H9 (cell line): ENCODE measurements at regions not wholly inside any gene's neighbourhood (a gene's known extent, or its start where the extent isn't known, plus 50 kb on each side); places are given as distances from the start of the nearest gene placed in this dataset.

ENCODE experiments used
- DNase-seq: peaks from one replicate; pipeline ENCODE4 v3.0.0-alpha.2; 2017
- H2AFZ ChIP-seq: one replicate; pipeline ENCODE4 v1.6.1; 2013; ENCODE audit warnings: mild to moderate bottlenecking, low read length, control low read depth, moderate library complexity
- H2AK5ac ChIP-seq: 2 replicates; pipeline ENCODE4 v1.6.1; 2013; ENCODE audit warnings: low read length, control low read depth, mixed read lengths; ENCODE audit not compliant: insufficient read length
- H2BK120ac ChIP-seq: one replicate; pipeline ENCODE4 v1.6.1; 2013; ENCODE audit warnings: low read depth, mild to moderate bottlenecking, low read length, control low read depth, inconsistent platforms; ENCODE audit not compliant: poor library complexity, severe bottlenecking
- H2BK12ac ChIP-seq: 2 replicates; pipeline ENCODE4 v1.6.1; 2013; ENCODE audit warnings: low read length, control low read depth, mixed read lengths, low read depth; ENCODE audit not compliant: insufficient read length
- H2BK15ac ChIP-seq: 2 replicates; pipeline ENCODE4 v1.6.1; 2013; ENCODE audit warnings: low read depth, low read length, control low read depth
- H2BK20ac ChIP-seq: one replicate; pipeline ENCODE4 v1.6.1; 2013; ENCODE audit warnings: low read depth, mild to moderate bottlenecking, low read length, control low read depth, inconsistent platforms; ENCODE audit not compliant: poor library complexity, severe bottlenecking
- H2BK5ac ChIP-seq: 2 replicates; pipeline ENCODE4 v1.6.1; 2013; ENCODE audit warnings: low read length, control low read depth, mixed read lengths; ENCODE audit not compliant: insufficient read length
- H3K14ac ChIP-seq: 2 replicates; pipeline ENCODE4 v1.6.1; 2013; ENCODE audit warnings: low read length, control low read depth; ENCODE audit not compliant: insufficient read depth
- H3K18ac ChIP-seq: 2 replicates; pipeline ENCODE4 v1.6.1; 2013; ENCODE audit warnings: low read depth, mild to moderate bottlenecking, mixed read lengths, low read length, control low read depth; ENCODE audit not compliant: insufficient read length
- H3K23ac ChIP-seq: 2 replicates; pipeline ENCODE4 v1.6.1; 2013; ENCODE audit warnings: low read length, control low read depth, mixed read lengths, low read depth; ENCODE audit not compliant: insufficient read length
- H3K23me2 ChIP-seq: 2 replicates; pipeline ENCODE4 v1.6.1; 2013; ENCODE audit warnings: low read depth, mild to moderate bottlenecking, mixed read lengths, low read length, control low read depth; ENCODE audit not compliant: insufficient read length, poor library complexity, severe bottlenecking
- H3K27ac ChIP-seq: 2 replicates; pipeline ENCODE4 v1.5.1; 2013; ENCODE audit warnings: low read length, control low read depth, mixed read lengths, low read depth; ENCODE audit not compliant: insufficient read length
- H3K27me3 ChIP-seq: 2 replicates; pipeline ENCODE4 v1.6.1; 2013; ENCODE audit warnings: low read length, control low read depth, inconsistent platforms; ENCODE audit not compliant: insufficient read depth
- H3K4ac ChIP-seq: 2 replicates; pipeline ENCODE4 v1.6.1; 2013; ENCODE audit warnings: low read depth, mild to moderate bottlenecking, control low read depth, inconsistent platforms, low read length, moderate library complexity
- H3K4me1 ChIP-seq: 2 replicates; pipeline ENCODE4 v1.6.1; 2013; ENCODE audit warnings: low read length, control low read depth, inconsistent platforms; ENCODE audit not compliant: insufficient read depth
- H3K4me2 ChIP-seq: 2 replicates; pipeline ENCODE4 v1.6.1; 2013; ENCODE audit warnings: low read length, control low read depth, mixed read lengths; ENCODE audit not compliant: insufficient read length, insufficient read depth
- H3K56ac ChIP-seq: 2 replicates; pipeline ENCODE4 v1.6.1; 2013; ENCODE audit warnings: low read depth, mild to moderate bottlenecking, mixed read lengths, low read length, control low read depth; ENCODE audit not compliant: insufficient read length
- H3K79me1 ChIP-seq: 2 replicates; pipeline ENCODE4 v1.6.1; 2013; ENCODE audit warnings: low read depth, mild to moderate bottlenecking, moderate library complexity, low read length, control low read depth, inconsistent platforms; ENCODE audit not compliant: insufficient read depth, poor library complexity, severe bottlenecking
- H3K79me2 ChIP-seq: 2 replicates; pipeline ENCODE4 v1.6.1; 2013; ENCODE audit warnings: low read length, control low read depth, inconsistent platforms; ENCODE audit not compliant: insufficient read depth
- H3K9ac ChIP-seq: 2 replicates; pipeline ENCODE4 v1.6.1; 2013; ENCODE audit warnings: low read length, control low read depth, mixed read lengths; ENCODE audit not compliant: insufficient read length; ENCODE audit errors: extremely low read depth
- H3K9me3 ChIP-seq: one replicate; pipeline ENCODE4 v1.6.1; 2013; ENCODE audit warnings: low read depth, low read length, inconsistent platforms; ENCODE audit not compliant: control insufficient read depth
- H3T11ph ChIP-seq: one replicate; pipeline ENCODE4 v1.6.1; 2013; ENCODE audit warnings: mild to moderate bottlenecking, low read length, control low read depth, inconsistent platforms
- H4K20me1 ChIP-seq: one replicate; pipeline ENCODE4 v1.6.1; 2013; ENCODE audit not compliant: control insufficient read depth, insufficient read length, insufficient read depth
- H4K5ac ChIP-seq: 2 replicates; pipeline ENCODE4 v1.6.1; 2013; ENCODE audit warnings: low read depth, mild to moderate bottlenecking, mixed read lengths, low read length, control low read depth; ENCODE audit not compliant: insufficient read length
- H4K8ac ChIP-seq: replicated peaks from 2 replicates; pipeline ENCODE4 v1.6.1; 2013; ENCODE audit warnings: low read length, control low read depth, mixed read lengths, low read depth; ENCODE audit not compliant: insufficient read length
- H4K91ac ChIP-seq: 2 replicates; pipeline ENCODE4 v1.6.1; 2013; ENCODE audit warnings: low read depth, mild to moderate bottlenecking, moderate library complexity, mixed read lengths, low read length, control low read depth; ENCODE audit not compliant: insufficient read length
- H3K27ac Mint-ChIP-seq, 3 experiments: 2 replicates in 2 of 3; 3 replicates in 1 of 3; pipeline ENCODE4 v1.8.0; 2020 to 2021; ENCODE audit warnings: mixed read lengths in 3 of 3, mild to moderate bottlenecking in 1 of 3, moderate library complexity in 1 of 3
- H3K27me3 Mint-ChIP-seq: 2 replicates; pipeline ENCODE4 v1.8.0; 2021; ENCODE audit warnings: low read depth, mild to moderate bottlenecking, moderate library complexity, mixed read lengths
- H3K36me3 Mint-ChIP-seq, 3 experiments: 2 replicates in 2 of 3; 3 replicates in 1 of 3; pipeline ENCODE4 v1.8.0; 2020 to 2021; ENCODE audit warnings: low read depth in 3 of 3, mixed read lengths in 3 of 3; ENCODE audit not compliant: insufficient read depth in 1 of 3
- H3K4me1 Mint-ChIP-seq, 2 experiments: 2 replicates each; pipeline ENCODE4 v1.8.0; 2020; ENCODE audit warnings: mixed read lengths in 2 of 2
- H3K4me3 Mint-ChIP-seq, 2 experiments: 2 replicates in 1 of 2; 3 replicates in 1 of 2; pipeline ENCODE4 v1.8.0; 2020 to 2021; ENCODE audit warnings: mild to moderate bottlenecking in 2 of 2, mixed read lengths in 2 of 2, moderate library complexity in 1 of 2
- H3K9me3 Mint-ChIP-seq, 2 experiments: 2 replicates in 1 of 2; 3 replicates in 1 of 2; pipeline ENCODE4 v1.8.0; 2020; ENCODE audit warnings: mild to moderate bottlenecking in 2 of 2, mixed read lengths in 2 of 2, moderate library complexity in 1 of 2
- CTCF ChIP-seq: fragments of 200-600 bp; sonication (generic); conservative IDR thresholded peaks from 3 replicates; pipeline ENCODE4 v1.8.0; 2021; ENCODE audit warnings: antibody characterized with exemption, mild to moderate bottlenecking

DNA sequence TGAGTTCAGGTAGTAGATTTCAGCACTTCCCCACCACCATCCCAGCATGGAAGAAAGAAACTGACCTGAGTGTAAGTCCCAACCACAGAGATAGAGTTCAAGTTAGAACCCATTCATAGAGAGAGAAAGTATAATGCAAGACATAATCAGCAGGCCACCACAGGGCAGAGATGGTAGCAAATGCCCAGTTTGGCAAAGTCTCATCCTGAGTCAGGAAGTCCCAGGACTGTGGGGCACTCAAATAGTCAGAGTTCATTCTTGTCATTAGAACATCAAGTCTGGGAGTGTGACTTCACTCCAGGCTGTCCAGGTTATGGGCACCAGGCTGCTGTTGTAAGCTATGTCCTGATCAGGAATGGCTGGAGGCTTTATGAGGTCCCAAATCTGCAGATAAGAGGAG is 72.0 kb upstream of the USP47 start:
- no peak overlapping the region for H3K56ac ChIP-seq
- no peak overlapping the region for H2BK5ac ChIP-seq
- H3K27me3 ChIP-seq, result no peaks in the 10 kb centered on the region
- H3K4ac ChIP-seq, result no peak overlapping the region
- H3K18ac ChIP-seq, result no peak overlapping the region
- no peak overlapping the region for H4K91ac ChIP-seq
- no peak overlapping the region for H2BK15ac ChIP-seq
- no peaks in the 10 kb centered on the region for H3K79me1 ChIP-seq
- no peak overlapping the region for H3K27ac ChIP-seq
- no peaks in the 10 kb centered on the region for H3K23me2 ChIP-seq
- no peak overlapping the region for H2BK20ac ChIP-seq
- no peaks in the 10 kb centered on the region for H3K9me3 ChIP-seq
- no peaks in the 10 kb centered on the region for H4K20me1 ChIP-seq
- Mint-ChIP-seq H3K9me3 (peaks cover 0 to 3% of the 10 kb centered on the region in 2 experiments; a peak in 1 of 5 replicates), H3K27ac (no peak overlapping the region), H3K4me3 (no peak overlapping the region), H3K4me1 (no peaks in the 10 kb centered on the region; a peak in 1 of 4 replicates), H3K27me3 (peaks cover 12% of the 10 kb centered on the region), H3K36me3 (no peaks in the 10 kb centered on the region)
- H2AFZ ChIP-seq, result no peak overlapping the region
- H3K4me1 ChIP-seq, result no peaks in the 10 kb centered on the region
- H2AK5ac ChIP-seq, result no peak overlapping the region
- H3T11ph ChIP-seq, result no peak overlapping the region
- no peak overlapping the region for H4K5ac ChIP-seq
- H2BK120ac ChIP-seq, result no peak overlapping the region
- no peak for DNase-seq
- no peak overlapping the region for H3K4me2 ChIP-seq
- H3K79me2 ChIP-seq, result no peaks in the 10 kb centered on the region
- H3K23ac ChIP-seq, result no peak overlapping the region
- no peak overlapping the region for H3K14ac ChIP-seq
- H4K8ac ChIP-seq, result no peak overlapping the region
- no peak overlapping the region for H2BK12ac ChIP-seq
- H3K9ac ChIP-seq, result no peak overlapping the region
- TF ChIP-seq CTCF, result no peak
